Stimulated activated CD4-positive, alpha-beta T cell treated with anti-CD3 and anti-CD28 coated beads, TNF-alpha, amount 100 ng/mL, for 48 hours (primary cell): ENCODE measurements at regions not wholly inside any gene's neighbourhood (a gene's known extent, or its start where the extent isn't known, plus 50 kb on each side); places are given as distances from the start of the nearest gene placed in this dataset.

Source experiments
- DNase-seq, 3 donors: peaks; one replicate each; pipeline ENCODE4 v3.0.0-alpha.2; 2020; ENCODE audit warnings: low read depth in 3 of 3

GRCh38 chr11:69931060-69931910 lies 112.1 kb upstream of the FGF3 start:
- DNase-seq, result no peak

- DNase-seq, result no peak
These were observed 113.0 kb upstream of the FGF3 start for GRCh38 chr11:69931994-69932910.

- no peak for DNase-seq
These were observed 115.8 kb upstream of the FGF3 start for GRCh38 chr11:69934861-69935494.

GRCh38 chr11:69935941-69936505 lies 116.8 kb upstream of the FGF3 start:
- no peak for DNase-seq

GRCh38 chr11:69936771-69937170 lies 117.6 kb upstream of the FGF3 start:
- no peak for DNase-seq

- no peak for DNase-seq
These were observed 119.0 kb upstream of the FGF3 start for GRCh38 chr11:69938206-69938605.

GRCh38 chr11:69939551-69940245 lies 120.5 kb upstream of the FGF3 start:
- DNase-seq, result no peak

- no peak for DNase-seq
These were observed 121.0 kb upstream of the FGF3 start for GRCh38 chr11:69940246-69940610.

GRCh38 chr11:69941546-69942332 lies 122.5 kb upstream of the FGF3 start:
- DNase-seq, result no peak

GRCh38 chr11:69942333-69942820 lies 123.2 kb upstream of the FGF3 start:
- no peak for DNase-seq

- DNase-seq, result no peak
These were observed 123.8 kb upstream of the FGF3 start for GRCh38 chr11:69943066-69943465.

- no peak for DNase-seq
These were observed 124.3 kb upstream of the FGF3 start for GRCh38 chr11:69943506-69943905.

- no peak for DNase-seq
These were observed 125.1 kb upstream of the FGF3 start for GRCh38 chr11:69944146-69944795.

- DNase-seq, result no peak
These were observed 125.9 kb upstream of the FGF3 start for GRCh38 chr11:69945157-69945556.

GRCh38 chr11:69947059-69947792 lies 128.0 kb upstream of the FGF3 start:
- DNase-seq, result no peak

GRCh38 chr11:69947793-69948255 lies 128.6 kb upstream of the FGF3 start:
- no peak for DNase-seq

- no peak for DNase-seq
These were observed 129.3 kb upstream of the FGF3 start for GRCh38 chr11:69948256-69949141.

- DNase-seq, result no peak
These were observed 128.8 kb upstream of the ANO1 start for GRCh38 chr11:69949327-69949726.
